ENCODE measurements at regions not wholly inside any gene's neighbourhood (a gene's known extent, or its start where the extent isn't known, plus 50 kb on each side); places are given as distances from the start of the nearest gene placed in this dataset.

GRCh38 chr17:79680318-79680695 lies 50.4 kb upstream of the ENPP7 start:
- no peaks in the 10 kb centered on the region for H3K9me3 ChIP-seq
- TF ChIP-seq EP300 (IDR thresholded peaks at IDR 0.05) (no peak), POLR2AphosphoS5 (IDR thresholded peaks at IDR 0.05) (no peak), POLR2A (IDR thresholded peaks at IDR 0.05) (no peak)
- TF ChIP-seq, protein P1, sequence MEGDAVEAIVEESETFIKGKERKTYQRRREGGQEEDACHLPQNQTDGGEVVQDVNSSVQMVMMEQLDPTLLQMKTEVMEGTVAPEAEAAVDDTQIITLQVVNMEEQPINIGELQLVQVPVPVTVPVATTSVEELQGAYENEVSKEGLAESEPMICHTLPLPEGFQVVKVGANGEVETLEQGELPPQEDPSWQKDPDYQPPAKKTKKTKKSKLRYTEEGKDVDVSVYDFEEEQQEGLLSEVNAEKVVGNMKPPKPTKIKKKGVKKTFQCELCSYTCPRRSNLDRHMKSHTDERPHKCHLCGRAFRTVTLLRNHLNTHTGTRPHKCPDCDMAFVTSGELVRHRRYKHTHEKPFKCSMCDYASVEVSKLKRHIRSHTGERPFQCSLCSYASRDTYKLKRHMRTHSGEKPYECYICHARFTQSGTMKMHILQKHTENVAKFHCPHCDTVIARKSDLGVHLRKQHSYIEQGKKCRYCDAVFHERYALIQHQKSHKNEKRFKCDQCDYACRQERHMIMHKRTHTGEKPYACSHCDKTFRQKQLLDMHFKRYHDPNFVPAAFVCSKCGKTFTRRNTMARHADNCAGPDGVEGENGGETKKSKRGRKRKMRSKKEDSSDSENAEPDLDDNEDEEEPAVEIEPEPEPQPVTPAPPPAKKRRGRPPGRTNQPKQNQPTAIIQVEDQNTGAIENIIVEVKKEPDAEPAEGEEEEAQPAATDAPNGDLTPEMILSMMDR (IDR thresholded peaks at IDR 0.05), result no peak
- no peak overlapping the region for H3K4me3 ChIP-seq
- DNase-seq, result no peak
- no peak for ATAC-seq (ENCODE audit: low FRiP score in 2 of 2)
- no peaks in the 10 kb centered on the region for H3K4me1 ChIP-seq
- H3K36me3 ChIP-seq, result no peaks in the 10 kb centered on the region
- no peak overlapping the region for H3K27ac ChIP-seq
- H3K27me3 ChIP-seq, result no peaks in the 10 kb centered on the region
- 53 to 89% methylated on average over 2 to 3 of the region's 3 CpGs for WGBS, 2 donors

- Histone ChIP-seq H3K9me3 (no peaks in the 10 kb centered on the region), H3K4me1 (no peaks in the 10 kb centered on the region), H3K36me3 (no peaks in the 10 kb centered on the region), H3K27me3 (no peaks in the 10 kb centered on the region), H3K4me3 (no peak overlapping the region), H3K27ac (no peak overlapping the region)
- 91 to 92% methylated on average over 18 to 19 of the region's 19 CpGs for WGBS, 2 donors
- ATAC-seq (ENCODE audit: low FRiP score in 2 of 2) (no peak), DNase-seq (no peak)
- no peak for TF ChIP-seq POLR2AphosphoS5 (IDR thresholded peaks at IDR 0.05)
- TF ChIP-seq, protein P1 (IDR thresholded peaks at IDR 0.05), result no peak
- TF ChIP-seq EP300 (IDR thresholded peaks at IDR 0.05), result no peak
- TF ChIP-seq POLR2A (IDR thresholded peaks at IDR 0.05), result no peak
These were observed 51.0 kb upstream of the ENPP7 start for GRCh38 chr17:79679631-79680317.

DNA sequence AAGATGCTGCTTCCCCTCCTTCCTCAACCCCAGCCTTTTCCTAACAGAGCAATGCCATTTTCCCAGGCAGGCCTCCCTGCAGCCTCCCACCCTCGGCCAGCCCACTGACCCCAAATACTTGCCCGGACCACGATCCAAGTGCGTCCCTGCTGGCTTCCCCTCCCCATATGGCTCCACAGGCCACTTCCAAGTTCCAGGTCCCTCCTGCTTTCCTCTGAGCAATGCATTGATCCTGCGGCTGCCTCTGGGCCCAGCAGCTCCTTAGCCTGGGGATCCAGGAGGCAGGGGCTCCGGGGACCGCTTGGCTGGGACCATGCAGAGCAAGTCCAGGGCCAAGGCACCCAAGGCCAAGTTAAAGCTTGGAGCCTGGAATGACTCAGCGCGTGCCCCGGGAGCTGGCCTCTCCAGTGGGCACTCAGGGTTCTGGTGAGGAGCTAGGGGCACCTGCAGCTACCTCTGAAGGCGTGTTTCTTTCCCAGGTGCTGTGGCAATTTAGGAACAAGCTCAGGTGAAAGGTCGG lies 51.9 kb upstream of the ENPP7 start:
- WGBS, 2 donors, result 64 to 69% methylated on average over 5 to 12 of the region's 12 CpGs
- Histone ChIP-seq H3K4me3 (no peak overlapping the region), H3K4me1 (no peaks in the 10 kb centered on the region), H3K27ac (no peak overlapping the region), H3K9me3 (peaks cover 1 to 6% (median 6%) of the 10 kb centered on the region in 4 donors), H3K36me3 (no peaks in the 10 kb centered on the region), H3K27me3 (no peaks in the 10 kb centered on the region)
- TF ChIP-seq POLR2AphosphoS5 (IDR thresholded peaks at IDR 0.05) (no peak), EP300 (IDR thresholded peaks at IDR 0.05) (no peak), POLR2A (IDR thresholded peaks at IDR 0.05) (no peak)
- TF ChIP-seq, protein P1 (IDR thresholded peaks at IDR 0.05), result no peak
- DNase-seq (no peak), ATAC-seq (ENCODE audit: low FRiP score in 2 of 2) (no peak)

GRCh38 chr17:79678091-79678735 lies 52.5 kb upstream of the ENPP7 start:
- Histone ChIP-seq H3K27me3 (no peaks in the 10 kb centered on the region), H3K9me3 (peaks cover 7 to 12% (median 11%) of the 10 kb centered on the region in 4 donors), H3K36me3 (no peaks in the 10 kb centered on the region), H3K27ac (no peak overlapping the region), H3K4me3 (no peak overlapping the region), H3K4me1 (no peaks in the 10 kb centered on the region)
- DNase-seq, result no peak
- TF ChIP-seq POLR2AphosphoS5 (IDR thresholded peaks at IDR 0.05) (no peak), EP300 (IDR thresholded peaks at IDR 0.05) (no peak), POLR2A (IDR thresholded peaks at IDR 0.05) (no peak)
- TF ChIP-seq, protein P1 (IDR thresholded peaks at IDR 0.05), result no peak
- WGBS, 2 donors, result 82 to 86% methylated on average over 16 of the region's 16 CpGs
- ATAC-seq (ENCODE audit: low FRiP score in 2 of 2), result no peak

Measured in upper lobe of left lung (tissue), 6 donors.